OCI-LY3 (cell line): ENCODE measurements at regions not wholly inside any gene's neighbourhood (a gene's known extent, or its start where the extent isn't known, plus 50 kb on each side); places are given as distances from the start of the nearest gene placed in this dataset.

Experiments used
- H2AFZ ChIP-seq: fragments of 200-600, 300-600 bp; shearing (Covaris generic); 2 replicates; pipeline ENCODE4 v1.6.0; 2014; ENCODE audit warnings: antibody characterized with exemption, low read depth, low read length
- H3K27ac ChIP-seq: fragments of 200-600, 300-600 bp; sonication (generic); 2 replicates; pipeline ENCODE4 v1.5.1; 2014; ENCODE audit warnings: mild to moderate bottlenecking, low read length, moderate library complexity, mixed read lengths
- H3K27me3 ChIP-seq: fragments of 200-600, 300-600 bp; sonication (generic); 2 replicates; pipeline ENCODE4 v1.6.1; 2014; ENCODE audit warnings: low read depth, low read length, mixed read lengths
- H3K36me3 ChIP-seq: fragments of 200-600, 300-600 bp; sonication (generic); replicated peaks from 2 replicates; pipeline ENCODE3; 2014; ENCODE audit warnings: low read depth, low read length, mixed read lengths
- H3K4me1 ChIP-seq: fragments of 300-600, 200-600 bp; sonication (generic); 2 replicates; pipeline ENCODE4 v1.6.1; 2014; ENCODE audit warnings: low read length, mixed read lengths
- H3K4me2 ChIP-seq: fragments of 200-600, 300-600 bp; sonication (generic); 2 replicates; pipeline ENCODE4 v1.6.1; 2014; ENCODE audit warnings: low read length, mixed read lengths
- H3K4me3 ChIP-seq: fragments of 300-600, 200-600 bp; sonication (generic); 2 replicates; pipeline ENCODE4 v1.5.1; 2014; ENCODE audit warnings: antibody characterized with exemption, mild to moderate bottlenecking, low read length, moderate library complexity
- H3K79me2 ChIP-seq: fragments of 300-600, 200-600 bp; shearing (Covaris generic); 2 replicates; pipeline ENCODE4 v1.6.1; 2014; ENCODE audit warnings: mild to moderate bottlenecking, low read length, mixed read lengths
- H3K9ac ChIP-seq: fragments of 300-600, 200-600 bp; shearing (Covaris generic); 2 replicates; pipeline ENCODE4 v1.6.0; 2014; ENCODE audit warnings: mild to moderate bottlenecking, low read length, moderate library complexity
- H3K9me3 ChIP-seq: fragments of 200-600, 300-600 bp; shearing (Covaris generic); 2 replicates; pipeline ENCODE4 v1.6.1; 2014; ENCODE audit warnings: low read length, mixed read lengths; ENCODE audit not compliant: insufficient read depth
- H4K20me1 ChIP-seq: fragments of 200-600, 300-600 bp; sonication (generic); 2 replicates; pipeline ENCODE4 v1.6.1; 2016; ENCODE audit warnings: low read length, mixed read lengths; ENCODE audit not compliant: insufficient read depth
- CTCF ChIP-seq: fragments of 200-600, 300-600 bp; sonication (generic); IDR thresholded peaks from 2 replicates; pipeline ENCODE4 v1.5.1; 2014; ENCODE audit warnings: antibody characterized with exemption, low read length, low read depth
- EZH2phosphoT487 ChIP-seq: fragments of 200-600 bp; shearing (Covaris generic); IDR thresholded peaks from 2 replicates; pipeline ENCODE4 v1.6.1; 2018; ENCODE audit warnings: antibody characterized with exemption, mixed run types, low read depth

GRCh38 chr1:115172270-115172669 is 83.0 kb upstream of the TSPAN2 start:
- Histone ChIP-seq H4K20me1 (no peaks in the 10 kb centered on the region), H3K9me3 (no peaks in the 10 kb centered on the region), H3K4me1 (no peaks in the 10 kb centered on the region), H3K27ac (no peak overlapping the region), H2AFZ (no peak overlapping the region), H3K4me2 (no peak overlapping the region), H3K9ac (no peak overlapping the region), H3K27me3 (no peaks in the 10 kb centered on the region), H3K79me2 (no peaks in the 10 kb centered on the region), H3K36me3 (no peaks in the 10 kb centered on the region), H3K4me3 (no peak overlapping the region)
- TF ChIP-seq CTCF (no peak), EZH2phosphoT487 (no peak)

GRCh38 chr1:115170961-115171392 is 81.7 kb upstream of the TSPAN2 start:
- H3K27ac ChIP-seq = no peak overlapping the region

GRCh38 chr1:115170377-115170776 is 81.1 kb upstream of the TSPAN2 start:
- Histone ChIP-seq H3K27me3 (no peaks in the 10 kb centered on the region), H2AFZ (no peak overlapping the region), H3K4me2 (no peak overlapping the region), H3K9ac (no peak overlapping the region), H4K20me1 (no peaks in the 10 kb centered on the region), H3K4me3 (no peak overlapping the region), H3K36me3 (no peaks in the 10 kb centered on the region), H3K4me1 (no peaks in the 10 kb centered on the region), H3K9me3 (no peaks in the 10 kb centered on the region), H3K79me2 (no peaks in the 10 kb centered on the region), H3K27ac (no peak overlapping the region)
- TF ChIP-seq EZH2phosphoT487 (no peak), CTCF (no peak)

More at GRCh38 chr1:115170961-115171392, 81.7 kb upstream of the TSPAN2 start:
- Histone ChIP-seq H3K27me3 (no peaks in the 10 kb centered on the region), H3K9ac (no peak overlapping the region), H3K36me3 (no peaks in the 10 kb centered on the region), H3K79me2 (no peaks in the 10 kb centered on the region), H3K4me2 (no peak overlapping the region), H3K4me3 (no peak overlapping the region), H4K20me1 (no peaks in the 10 kb centered on the region), H3K4me1 (no peaks in the 10 kb centered on the region), H2AFZ (no peak overlapping the region), H3K9me3 (no peaks in the 10 kb centered on the region)
- TF ChIP-seq CTCF (no peak), EZH2phosphoT487 (no peak)

GRCh38 chr1:115168026-115168425 is 78.7 kb upstream of the TSPAN2 start:
- Histone ChIP-seq H3K4me2 (no peak overlapping the region), H3K27ac (no peak overlapping the region), H3K79me2 (no peaks in the 10 kb centered on the region), H3K4me3 (no peak overlapping the region), H3K9me3 (no peaks in the 10 kb centered on the region), H3K36me3 (no peaks in the 10 kb centered on the region), H2AFZ (no peak overlapping the region), H3K27me3 (no peaks in the 10 kb centered on the region), H3K4me1 (no peaks in the 10 kb centered on the region), H4K20me1 (no peaks in the 10 kb centered on the region), H3K9ac (no peak overlapping the region)
- TF ChIP-seq CTCF = no peak
